ENCODE measurements at regions not wholly inside any gene's neighbourhood (a gene's known extent, or its start where the extent isn't known, plus 50 kb on each side); places are given as distances from the start of the nearest gene placed in this dataset.
A peak's percentile ranks its signal among the peaks of the same experiment; 100 is the strongest.

DNA sequence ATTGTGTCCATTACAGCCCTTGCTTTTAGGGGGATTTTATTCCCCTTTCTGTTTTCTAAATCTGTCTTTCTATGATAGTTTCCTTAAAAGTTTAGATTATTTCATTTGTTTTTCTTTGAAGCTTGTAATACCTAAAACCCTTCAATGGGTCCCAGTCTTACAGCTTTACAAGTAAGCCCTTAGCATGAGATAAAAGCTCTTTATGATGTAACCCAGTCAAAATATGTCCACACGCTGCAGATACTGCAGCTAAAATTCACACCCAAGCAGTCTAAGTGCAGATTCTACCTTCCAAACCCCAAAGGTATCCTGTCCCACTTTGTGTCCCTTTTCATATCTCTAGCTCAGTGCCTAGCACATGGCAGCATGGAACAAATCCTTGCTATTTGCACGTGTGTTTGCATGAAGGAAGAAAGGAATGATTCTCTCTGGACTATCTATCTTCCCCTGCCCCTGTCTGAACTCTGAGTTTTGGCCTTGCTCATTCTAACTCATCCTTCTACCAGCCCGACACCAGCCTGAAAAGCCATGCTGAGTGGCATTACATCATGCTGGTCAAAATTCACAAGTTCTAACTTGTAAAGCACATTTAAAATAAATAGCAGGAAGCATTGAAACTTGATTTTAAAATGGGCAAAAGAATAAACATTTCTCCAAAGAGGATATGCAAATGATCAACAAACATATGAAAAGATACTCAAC is 623.2 kb downstream of the IRS1 start:
- Mint-ChIP-seq H3K4me3 (no peak overlapping the region), H3K27me3 (ENCODE audit: low read depth) (no peaks in the 10 kb centered on the region), H3K4me1 (peaks cover 9% of the 10 kb centered on the region), H3K36me3 (no peaks in the 10 kb centered on the region), H3K27ac (peak overlapping the region; percentile 2), H3K9me3 (peaks cover 12% of the 10 kb centered on the region)
- DNase-seq (ENCODE audit: low spot score in 2 of 2, unreplicated experiment in 2 of 2) = no peak
- TF ChIP-seq, protein P1, sequence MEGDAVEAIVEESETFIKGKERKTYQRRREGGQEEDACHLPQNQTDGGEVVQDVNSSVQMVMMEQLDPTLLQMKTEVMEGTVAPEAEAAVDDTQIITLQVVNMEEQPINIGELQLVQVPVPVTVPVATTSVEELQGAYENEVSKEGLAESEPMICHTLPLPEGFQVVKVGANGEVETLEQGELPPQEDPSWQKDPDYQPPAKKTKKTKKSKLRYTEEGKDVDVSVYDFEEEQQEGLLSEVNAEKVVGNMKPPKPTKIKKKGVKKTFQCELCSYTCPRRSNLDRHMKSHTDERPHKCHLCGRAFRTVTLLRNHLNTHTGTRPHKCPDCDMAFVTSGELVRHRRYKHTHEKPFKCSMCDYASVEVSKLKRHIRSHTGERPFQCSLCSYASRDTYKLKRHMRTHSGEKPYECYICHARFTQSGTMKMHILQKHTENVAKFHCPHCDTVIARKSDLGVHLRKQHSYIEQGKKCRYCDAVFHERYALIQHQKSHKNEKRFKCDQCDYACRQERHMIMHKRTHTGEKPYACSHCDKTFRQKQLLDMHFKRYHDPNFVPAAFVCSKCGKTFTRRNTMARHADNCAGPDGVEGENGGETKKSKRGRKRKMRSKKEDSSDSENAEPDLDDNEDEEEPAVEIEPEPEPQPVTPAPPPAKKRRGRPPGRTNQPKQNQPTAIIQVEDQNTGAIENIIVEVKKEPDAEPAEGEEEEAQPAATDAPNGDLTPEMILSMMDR (IDR thresholded peaks at IDR 0.05; ENCODE audit: unreplicated experiment) = no peak

- Mint-ChIP-seq H3K27me3 (ENCODE audit: low read depth) (no peaks in the 10 kb centered on the region), H3K9me3 (peaks cover 12% of the 10 kb centered on the region), H3K4me1 (peaks cover 9% of the 10 kb centered on the region), H3K27ac (no peak overlapping the region), H3K4me3 (no peak overlapping the region), H3K36me3 (no peaks in the 10 kb centered on the region)
- TF ChIP-seq, protein P1 (IDR thresholded peaks at IDR 0.05; ENCODE audit: unreplicated experiment) = no peak
- DNase-seq (ENCODE audit: low spot score in 2 of 2, unreplicated experiment in 2 of 2) = no peak
Observed at GRCh38 chr2:226174390-226174789, 625.2 kb downstream of the IRS1 start.

- TF ChIP-seq, protein P1 (IDR thresholded peaks at IDR 0.05; ENCODE audit: unreplicated experiment) = no peak
- Mint-ChIP-seq H3K4me3 (no peak overlapping the region), H3K27ac (no peak overlapping the region), H3K9me3 (peaks cover under 1% of the 10 kb centered on the region), H3K27me3 (ENCODE audit: low read depth) (no peaks in the 10 kb centered on the region), H3K4me1 (peaks cover 9% of the 10 kb centered on the region), H3K36me3 (no peaks in the 10 kb centered on the region)
- no peak for DNase-seq (ENCODE audit: low spot score in 2 of 2, unreplicated experiment in 2 of 2)
Observed at GRCh38 chr2:226172939-226173338, 626.7 kb downstream of the IRS1 start.

GRCh38 chr2:226172309-226172708 is 627.3 kb downstream of the IRS1 start:
- Mint-ChIP-seq H3K27me3 (ENCODE audit: low read depth) (no peaks in the 10 kb centered on the region), H3K36me3 (no peaks in the 10 kb centered on the region), H3K4me1 (peaks cover 9% of the 10 kb centered on the region), H3K9me3 (no peaks in the 10 kb centered on the region), H3K4me3 (no peak overlapping the region), H3K27ac (no peak overlapping the region)
- no peak for DNase-seq (ENCODE audit: low spot score in 2 of 2, unreplicated experiment in 2 of 2)
- TF ChIP-seq, protein P1 (IDR thresholded peaks at IDR 0.05; ENCODE audit: unreplicated experiment) = no peak

GRCh38 chr2:226169751-226170581 is 629.7 kb downstream of the IRS1 start:
- Mint-ChIP-seq H3K36me3 (no peaks in the 10 kb centered on the region), H3K4me3 (no peak overlapping the region), H3K4me1 (peaks cover 9% of the 10 kb centered on the region), H3K9me3 (no peaks in the 10 kb centered on the region), H3K27me3 (ENCODE audit: low read depth) (no peaks in the 10 kb centered on the region), H3K27ac (no peak overlapping the region)
- TF ChIP-seq, protein P1 (IDR thresholded peaks at IDR 0.05; ENCODE audit: unreplicated experiment) = no peak
- DNase-seq (ENCODE audit: low spot score in 2 of 2, unreplicated experiment in 2 of 2) = no peak
